B cell (primary cell): ENCODE measurements at regions not wholly inside any gene's neighbourhood (a gene's known extent, or its start where the extent isn't known, plus 50 kb on each side); places are given as distances from the start of the nearest gene placed in this dataset.

Experiments
- CTCF ChIP-seq: fragments of 200-600 bp; IDR thresholded peaks from one replicate; pipeline ENCODE4 v1.8.0; 2022; ENCODE audit warnings: antibody characterized with exemption, mild to moderate bottlenecking
- EZH2 ChIP-seq: IDR thresholded peaks from 2 replicates; pipeline ENCODE4 v1.6.1; 2012; ENCODE audit warnings: borderline replicate concordance, low read depth, mild to moderate bottlenecking, moderate library complexity, low read length; ENCODE audit not compliant: insufficient read depth, poor library complexity, severe bottlenecking

GRCh38 chr13:86087244-86087643 lies 288.0 kb upstream of the SLITRK6 start:
- TF ChIP-seq CTCF (no peak), EZH2 (no peak)
